HS-27A (cell line): ENCODE measurements at regions not wholly inside any gene's neighbourhood (a gene's known extent, or its start where the extent isn't known, plus 50 kb on each side); places are given as distances from the start of the nearest gene placed in this dataset.

Experiments
- DNase-seq: peaks from one replicate; pipeline ENCODE4 v3.0.0-alpha.2; 2012; ENCODE audit warnings: low read depth, missing footprints

DNA sequence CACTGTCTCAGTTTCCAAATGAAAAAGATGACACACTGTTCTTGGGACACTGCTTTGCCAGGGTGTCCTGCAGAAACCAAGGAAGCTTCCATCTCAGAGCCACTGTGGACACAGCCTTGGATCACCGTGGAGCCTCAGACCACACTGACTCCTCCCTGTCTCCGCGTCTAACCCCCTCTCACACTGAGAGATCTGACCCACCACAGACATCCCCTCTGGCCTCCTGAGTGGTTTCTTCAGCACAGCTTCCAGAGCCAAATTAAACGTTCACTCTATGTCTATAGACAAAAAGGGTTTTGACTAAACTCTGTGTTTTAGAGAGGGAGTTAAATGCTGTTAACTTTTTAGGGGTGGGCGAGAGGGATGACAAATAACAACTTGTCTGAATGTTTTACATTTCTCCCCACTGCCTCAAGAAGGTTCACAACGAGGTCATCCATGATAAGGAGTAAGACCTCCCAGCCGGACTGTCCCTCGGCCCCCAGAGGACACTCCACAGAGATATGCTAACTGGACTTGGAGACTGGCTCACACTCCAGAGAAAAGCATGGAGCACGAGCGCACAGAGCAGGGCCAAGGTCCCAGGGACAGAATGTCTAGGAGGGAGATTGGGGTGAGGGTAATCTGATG, 113.4 kb upstream of the PKDCC start:
- no peak for DNase-seq

GRCh38 chr2:41935002-41935401, 112.8 kb upstream of the PKDCC start:
- DNase-seq = no peak

DNA sequence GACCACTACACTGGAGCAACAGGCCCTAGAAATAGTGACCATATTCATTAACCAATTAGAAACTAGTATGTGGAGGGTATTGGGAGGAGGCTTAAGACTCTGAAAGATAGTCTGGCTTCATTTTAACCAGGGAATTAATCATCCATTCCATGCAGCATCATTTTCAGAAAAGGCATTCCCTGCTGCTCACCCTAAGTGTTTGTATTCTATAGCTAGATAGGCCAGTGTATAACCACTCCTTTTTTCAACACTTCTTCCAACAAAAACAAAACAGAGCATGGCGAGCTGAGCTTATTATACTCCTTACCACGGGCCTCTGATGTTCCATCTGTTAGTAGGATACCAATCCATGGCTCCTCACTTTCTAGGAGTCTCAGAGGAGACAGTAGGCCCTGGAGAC, 112.0 kb upstream of the PKDCC start:
- no peak for DNase-seq

GRCh38 chr2:41936771-41937463, 110.9 kb upstream of the PKDCC start:
- DNase-seq = no peak

DNA sequence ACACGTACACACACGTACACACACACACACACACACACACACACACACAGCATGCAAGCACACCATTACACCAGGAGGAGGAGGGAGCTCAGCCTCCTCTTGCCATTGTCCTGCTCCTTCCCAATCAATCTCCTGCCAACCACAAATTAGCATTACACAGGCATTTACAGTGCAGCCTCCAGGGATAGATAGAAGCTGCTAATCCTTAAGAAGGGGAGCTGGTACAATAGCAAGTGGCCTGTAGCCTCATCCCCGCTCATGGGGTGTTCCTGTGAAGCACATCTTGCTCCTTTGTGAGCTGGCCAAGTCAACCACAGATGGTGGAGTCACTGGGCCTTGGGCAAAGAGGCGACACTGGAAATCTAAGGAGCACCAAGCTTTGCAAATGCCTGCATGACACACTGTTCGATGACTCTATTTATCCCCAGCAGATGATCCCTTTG, 110.3 kb upstream of the PKDCC start:
- DNase-seq = no peak

- DNase-seq = no peak
These were observed 109.7 kb upstream of the PKDCC start for GRCh38 chr2:41937921-41938708.

DNA sequence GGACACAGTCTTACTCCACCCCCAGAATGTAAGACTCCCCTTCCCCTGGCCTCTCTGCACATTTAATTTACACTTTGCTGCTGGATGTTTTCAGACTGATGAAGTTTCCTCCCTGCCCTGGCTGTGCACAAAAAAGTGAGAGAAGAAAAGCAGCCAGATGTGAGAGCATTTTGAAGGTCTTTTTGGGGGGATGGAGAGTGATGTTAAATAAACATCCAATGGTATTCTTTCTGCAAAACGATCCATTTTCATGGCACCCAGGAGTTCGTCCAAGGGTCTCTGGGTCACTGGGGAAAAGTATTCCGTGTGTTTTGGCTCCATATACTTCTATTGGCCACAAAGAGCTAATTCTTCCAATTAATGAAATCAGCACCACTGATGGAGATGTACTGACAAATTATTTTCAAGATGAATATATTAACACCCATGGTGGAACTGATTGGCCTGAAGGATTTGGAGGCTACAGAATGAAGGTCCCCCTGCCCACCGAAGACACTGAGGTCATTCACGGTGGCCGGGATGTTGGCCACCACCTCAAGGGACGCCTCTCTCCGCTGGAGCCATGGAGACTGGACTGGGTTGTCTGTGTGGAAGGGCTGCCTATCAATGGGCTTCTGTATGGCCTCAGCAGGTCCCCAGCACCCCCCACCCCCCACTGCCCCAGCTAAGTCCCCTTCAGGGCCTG, 107.6 kb upstream of the PKDCC start:
- no peak for DNase-seq

DNA sequence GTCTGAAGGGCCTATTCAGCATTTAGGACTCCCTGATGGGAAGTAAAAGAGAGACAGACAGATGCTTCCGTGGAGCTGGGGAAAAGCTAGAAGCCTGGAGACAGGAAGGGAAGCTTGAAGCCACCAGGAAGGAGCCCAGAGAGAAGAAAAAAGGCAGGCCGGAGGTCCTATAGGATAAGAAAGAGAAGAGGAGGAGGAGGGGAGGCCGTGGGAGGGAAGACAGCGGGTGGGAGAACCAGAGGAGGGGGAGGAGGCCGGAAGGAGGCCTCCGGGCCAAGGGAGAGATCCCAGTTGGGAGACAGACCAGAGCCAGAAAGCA, 107.1 kb upstream of the PKDCC start:
- no peak for DNase-seq

- DNase-seq = no peak
These were observed 106.0 kb upstream of the PKDCC start for GRCh38 chr2:41941831-41942230.

DNA sequence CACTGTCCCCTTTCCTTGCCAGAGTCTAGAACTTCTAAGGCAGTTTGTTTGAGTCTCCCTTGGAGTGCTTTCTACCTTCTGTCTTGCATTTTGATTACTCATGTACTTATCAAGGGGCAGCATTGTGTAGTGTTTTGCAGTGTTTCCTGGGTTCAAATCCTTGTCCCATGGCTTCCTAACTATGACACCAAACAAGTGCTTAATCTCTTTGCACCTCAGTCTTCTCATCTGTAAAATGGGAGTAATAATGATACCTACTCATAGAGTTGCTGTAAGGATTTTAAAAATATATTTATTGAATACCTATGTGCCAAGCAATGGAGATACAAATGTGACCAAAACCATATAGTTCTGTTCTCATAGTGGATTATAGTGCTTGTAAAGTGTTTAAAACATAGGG, 105.5 kb upstream of the PKDCC start:
- no peak for DNase-seq

DNA sequence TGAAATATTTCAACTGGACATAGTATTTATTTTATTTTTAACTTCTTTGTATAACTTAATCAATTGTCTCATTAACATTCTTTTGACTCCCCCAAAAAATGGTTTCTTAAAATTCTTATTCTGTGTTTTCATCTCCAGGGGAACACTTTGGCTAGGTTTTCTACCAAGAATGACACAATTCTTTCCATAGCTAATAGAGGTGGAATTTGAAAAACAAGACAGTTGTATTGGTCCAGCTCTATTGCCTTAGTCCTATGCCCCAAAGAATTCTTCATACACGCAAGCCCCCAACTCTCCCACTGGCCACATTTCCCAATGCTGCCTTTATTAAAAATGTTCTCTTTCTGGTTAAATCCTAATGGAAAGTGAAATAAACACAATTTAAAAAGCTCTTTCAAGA, 104.7 kb upstream of the PKDCC start:
- DNase-seq = no peak

- no peak for DNase-seq
These were observed 103.5 kb upstream of the PKDCC start for GRCh38 chr2:41944220-41944880.

- DNase-seq = no peak
These were observed 100.0 kb upstream of the PKDCC start for GRCh38 chr2:41947701-41948396.

DNA sequence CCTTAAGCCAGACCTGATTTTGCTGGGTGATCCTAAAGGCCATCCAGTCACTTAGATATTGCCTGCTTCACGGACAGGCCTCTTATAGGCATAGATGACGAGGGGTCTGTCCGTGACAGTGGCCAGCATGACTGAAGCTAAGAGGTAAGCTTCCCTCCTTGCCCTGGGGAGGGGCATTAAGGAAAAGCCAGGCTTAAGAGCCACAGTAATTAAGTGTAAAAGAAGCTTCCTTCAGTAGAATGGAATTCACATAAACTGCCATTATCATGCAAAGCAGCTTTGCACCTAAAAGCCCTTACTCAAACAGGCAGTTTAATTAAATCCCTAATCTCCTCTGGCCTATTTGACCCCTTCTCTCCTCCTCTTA, 99.4 kb upstream of the PKDCC start:
- DNase-seq = no peak

DNA sequence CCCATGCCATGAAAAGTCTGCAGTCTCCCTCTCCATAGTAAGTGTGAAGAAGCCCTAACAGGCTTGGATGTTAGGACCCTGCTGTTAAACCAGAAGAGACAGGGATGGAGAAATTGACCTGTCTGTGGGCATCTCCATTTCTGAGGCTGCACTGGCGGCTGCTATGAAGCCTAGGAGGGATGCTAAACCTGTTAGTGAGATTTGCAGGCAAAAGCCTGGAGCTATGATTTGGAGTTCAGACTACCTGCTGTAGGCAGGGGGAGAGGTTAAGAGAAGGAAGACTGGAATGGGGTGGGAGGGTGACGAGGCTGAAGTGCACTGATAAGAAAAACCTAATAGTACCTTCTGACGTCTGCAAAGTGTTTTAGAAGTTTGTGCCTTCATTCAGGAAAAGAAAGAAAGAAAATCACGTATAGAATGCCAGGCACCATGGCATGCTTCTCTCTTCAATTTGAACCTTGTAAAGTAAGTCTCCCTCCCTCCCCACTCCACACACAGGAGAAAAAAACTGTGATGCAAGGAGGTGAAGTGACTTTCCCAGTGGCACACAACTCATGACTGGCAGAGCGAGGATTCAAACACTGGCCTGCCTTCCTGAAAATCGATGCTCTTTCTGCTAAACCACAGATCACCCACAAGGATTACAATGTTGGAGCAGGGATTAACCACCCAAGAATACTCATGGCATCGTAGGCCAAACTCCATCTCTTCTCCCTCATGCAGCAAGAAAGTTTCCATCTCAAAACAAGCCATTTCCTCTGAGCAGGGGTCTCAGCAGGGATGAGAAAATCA, 98.5 kb upstream of the PKDCC start:
- DNase-seq = no peak

DNA sequence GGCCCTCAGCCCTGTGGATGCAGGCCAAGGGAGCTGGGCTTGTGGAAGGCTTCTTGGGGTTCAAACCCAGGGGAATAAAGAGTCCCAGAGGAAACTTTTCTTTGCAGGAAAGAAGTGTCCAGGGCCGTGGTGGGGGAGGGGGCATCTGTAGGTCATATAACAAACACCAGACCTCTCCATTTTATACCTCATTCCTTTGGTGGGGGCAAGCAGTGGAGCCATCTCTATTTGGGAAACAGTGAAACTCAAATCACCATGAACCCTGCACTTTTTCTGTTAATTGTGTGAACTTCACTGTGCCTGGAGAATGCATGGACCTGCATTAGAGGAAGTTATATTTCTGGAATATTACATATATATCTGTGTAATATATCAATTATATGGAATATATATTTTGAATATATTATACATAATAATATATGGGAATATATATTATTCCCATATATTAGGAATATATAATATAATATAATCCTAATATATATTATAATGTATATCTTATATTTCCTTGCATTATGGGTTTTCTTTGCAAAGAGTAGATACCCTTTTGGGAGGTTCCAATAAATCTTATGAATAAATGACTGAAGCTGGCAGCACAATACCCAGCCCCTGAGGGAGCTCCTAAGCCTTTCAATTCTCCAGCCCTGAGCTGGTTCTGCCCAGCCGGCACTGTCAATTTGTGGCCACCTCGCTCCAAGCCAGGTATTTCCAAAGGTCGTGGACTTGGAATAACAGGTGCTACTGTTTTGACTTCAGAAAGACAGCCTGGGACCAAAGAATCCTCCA, 97.7 kb upstream of the PKDCC start:
- DNase-seq = no peak

DNA sequence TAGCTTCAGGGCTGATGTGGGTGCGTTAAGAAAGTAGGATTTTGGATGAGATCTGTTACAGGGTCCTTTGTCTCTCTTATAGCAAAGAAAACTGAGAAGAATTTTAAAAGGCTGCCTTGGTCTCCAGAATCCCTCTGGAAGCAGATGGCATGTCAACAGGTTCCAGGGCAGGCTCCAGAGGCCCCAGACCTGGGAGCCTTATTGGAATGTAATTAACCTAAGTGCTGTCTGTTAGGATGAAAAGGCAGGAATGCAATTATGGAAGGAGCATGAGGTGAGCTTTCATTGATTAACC, 97.2 kb upstream of the PKDCC start:
- DNase-seq = no peak

DNA sequence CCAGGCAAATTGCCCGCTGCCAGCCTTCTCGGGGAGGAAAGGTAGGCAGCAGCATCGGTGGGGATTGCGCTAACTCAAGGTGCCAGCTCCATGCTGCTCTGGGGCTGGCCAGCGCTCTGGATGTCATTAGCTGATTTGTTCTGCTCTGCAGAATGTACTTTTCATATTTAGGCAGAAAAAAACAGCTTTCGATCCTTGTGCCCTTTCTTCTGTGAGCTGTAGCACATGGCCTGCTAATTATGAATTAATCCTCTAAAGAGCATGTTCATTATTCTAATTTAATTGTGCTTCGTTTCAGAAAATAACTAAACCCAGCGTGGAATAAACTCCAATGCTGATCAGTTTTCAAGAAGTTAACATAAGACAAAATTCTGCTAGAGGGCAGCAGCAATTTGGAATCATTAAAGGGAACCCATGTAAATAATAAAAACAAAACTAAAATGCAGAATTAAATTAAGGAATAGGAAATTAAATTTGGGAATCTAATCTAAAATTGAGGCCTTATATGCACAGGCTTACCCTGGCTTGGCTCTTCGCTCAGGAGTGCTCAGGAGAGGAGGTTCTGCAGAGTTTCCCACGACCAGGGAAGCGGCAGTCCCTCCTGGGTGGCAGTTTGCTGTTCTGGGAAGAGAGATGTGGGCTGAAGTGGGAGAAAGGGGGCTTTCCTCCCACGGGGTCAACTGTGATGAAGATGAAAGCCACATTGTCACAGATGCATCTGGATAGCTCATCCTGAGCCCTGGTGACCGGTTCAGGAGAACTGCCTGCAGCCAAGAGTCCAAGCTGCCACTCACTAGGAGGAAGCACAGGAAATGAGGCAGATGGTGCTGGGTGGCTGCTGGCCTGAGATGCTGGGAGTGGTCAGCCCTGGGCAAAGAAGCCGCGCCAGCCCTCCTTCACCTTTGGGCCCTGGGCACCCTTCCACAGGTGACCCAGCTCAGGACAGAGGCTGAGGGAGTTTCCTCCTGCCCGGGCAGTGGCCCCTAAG, 93.2 kb upstream of the PKDCC start:
- DNase-seq = no peak
